HEK293 (cell line): ENCODE measurements at regions not wholly inside any gene's neighbourhood (a gene's known extent, or its start where the extent isn't known, plus 50 kb on each side); places are given as distances from the start of the nearest gene placed in this dataset.

Experiments used
- OSR2 ChIP-seq: fragments of 450-650 bp; formaldehyde crosslinking; IDR thresholded peaks from 2 replicates; pipeline ENCODE4 v1.5.1; 2016; ENCODE audit warnings: missing biosample characterization, missing genetic modification characterization
- ZBTB21 ChIP-seq: fragments of 450-650 bp; formaldehyde crosslinking; IDR thresholded peaks from 2 replicates; pipeline ENCODE4 v1.5.1; 2017; ENCODE audit warnings: missing biosample characterization, missing genetic modification characterization
- ZNF121 ChIP-seq: fragments of 450-650 bp; formaldehyde crosslinking; IDR thresholded peaks from 2 replicates; pipeline ENCODE4 v1.5.1; 2016; ENCODE audit warnings: missing biosample characterization, missing genetic modification characterization
- TF ChIP-seq, protein P1 (sequence below): fragments of 450-650 bp; formaldehyde crosslinking; optimal IDR thresholded peaks from 2 replicates; pipeline ENCODE3; 2016; ENCODE audit warnings: missing biosample characterization, mild to moderate bottlenecking, missing genetic modification characterization
- TF ChIP-seq, protein P2 (sequence below): fragments of 450-650 bp; formaldehyde crosslinking; IDR thresholded peaks from 2 replicates; pipeline ENCODE4 v1.5.1; 2016; ENCODE audit warnings: missing biosample characterization, missing genetic modification characterization
- TF ChIP-seq, protein P3 (sequence below): fragments of 450-650 bp; formaldehyde crosslinking; IDR thresholded peaks from 2 replicates; pipeline ENCODE4 v1.5.1; 2016; ENCODE audit warnings: missing biosample characterization, missing genetic modification characterization
- TF ChIP-seq, protein P4 (sequence below): fragments of 450-650 bp; formaldehyde crosslinking; IDR thresholded peaks from 2 replicates; pipeline ENCODE4 v1.5.1; 2016; ENCODE audit warnings: missing biosample characterization, missing genetic modification characterization, low read depth
- TF ChIP-seq, protein P5 (sequence below): sonication (generic); formaldehyde crosslinking; IDR thresholded peaks from 2 replicates; pipeline ENCODE4 v1.8.1; 2022; ENCODE audit warnings: mild to moderate bottlenecking, moderate library complexity, missing genetic modification reagents
- TF ChIP-seq, protein P6 (sequence below): fragments of 450-650 bp; IDR thresholded peaks from 2 replicates; pipeline ENCODE4 v1.5.1; 2018; ENCODE audit warnings: missing biosample characterization, mild to moderate bottlenecking, missing genetic modification characterization

DNA sequence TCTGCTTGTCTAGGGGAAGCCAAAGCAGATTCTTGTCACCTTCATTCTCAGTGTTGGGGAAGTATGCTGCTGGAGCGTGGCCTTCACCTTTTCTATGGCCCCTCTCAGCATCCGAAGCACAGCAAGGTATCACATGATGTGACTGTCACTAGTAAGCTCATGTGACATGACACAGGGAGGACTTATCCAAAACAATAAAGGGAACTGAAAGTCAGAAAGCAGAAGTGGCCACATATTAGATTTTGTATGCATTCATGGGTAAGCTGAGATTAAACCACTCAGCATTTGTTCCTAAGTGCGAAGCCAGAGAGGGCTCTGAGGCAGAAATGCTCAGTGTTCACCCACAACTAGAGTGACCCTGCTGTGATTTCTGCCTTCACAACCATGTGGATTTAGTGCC is 72.8 kb upstream of the PCDH8 start:
- TF ChIP-seq, protein P1, sequence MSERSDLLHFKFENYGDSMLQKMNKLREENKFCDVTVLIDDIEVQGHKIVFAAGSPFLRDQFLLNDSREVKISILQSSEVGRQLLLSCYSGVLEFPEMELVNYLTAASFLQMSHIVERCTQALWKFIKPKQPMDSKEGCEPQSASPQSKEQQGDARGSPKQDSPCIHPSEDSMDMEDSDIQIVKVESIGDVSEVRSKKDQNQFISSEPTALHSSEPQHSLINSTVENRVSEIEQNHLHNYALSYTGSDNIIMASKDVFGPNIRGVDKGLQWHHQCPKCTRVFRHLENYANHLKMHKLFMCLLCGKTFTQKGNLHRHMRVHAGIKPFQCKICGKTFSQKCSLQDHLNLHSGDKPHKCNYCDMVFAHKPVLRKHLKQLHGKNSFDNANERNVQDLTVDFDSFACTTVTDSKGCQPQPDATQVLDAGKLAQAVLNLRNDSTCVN (tag by site-specific recombination) = no peak
- TF ChIP-seq, protein P2, sequence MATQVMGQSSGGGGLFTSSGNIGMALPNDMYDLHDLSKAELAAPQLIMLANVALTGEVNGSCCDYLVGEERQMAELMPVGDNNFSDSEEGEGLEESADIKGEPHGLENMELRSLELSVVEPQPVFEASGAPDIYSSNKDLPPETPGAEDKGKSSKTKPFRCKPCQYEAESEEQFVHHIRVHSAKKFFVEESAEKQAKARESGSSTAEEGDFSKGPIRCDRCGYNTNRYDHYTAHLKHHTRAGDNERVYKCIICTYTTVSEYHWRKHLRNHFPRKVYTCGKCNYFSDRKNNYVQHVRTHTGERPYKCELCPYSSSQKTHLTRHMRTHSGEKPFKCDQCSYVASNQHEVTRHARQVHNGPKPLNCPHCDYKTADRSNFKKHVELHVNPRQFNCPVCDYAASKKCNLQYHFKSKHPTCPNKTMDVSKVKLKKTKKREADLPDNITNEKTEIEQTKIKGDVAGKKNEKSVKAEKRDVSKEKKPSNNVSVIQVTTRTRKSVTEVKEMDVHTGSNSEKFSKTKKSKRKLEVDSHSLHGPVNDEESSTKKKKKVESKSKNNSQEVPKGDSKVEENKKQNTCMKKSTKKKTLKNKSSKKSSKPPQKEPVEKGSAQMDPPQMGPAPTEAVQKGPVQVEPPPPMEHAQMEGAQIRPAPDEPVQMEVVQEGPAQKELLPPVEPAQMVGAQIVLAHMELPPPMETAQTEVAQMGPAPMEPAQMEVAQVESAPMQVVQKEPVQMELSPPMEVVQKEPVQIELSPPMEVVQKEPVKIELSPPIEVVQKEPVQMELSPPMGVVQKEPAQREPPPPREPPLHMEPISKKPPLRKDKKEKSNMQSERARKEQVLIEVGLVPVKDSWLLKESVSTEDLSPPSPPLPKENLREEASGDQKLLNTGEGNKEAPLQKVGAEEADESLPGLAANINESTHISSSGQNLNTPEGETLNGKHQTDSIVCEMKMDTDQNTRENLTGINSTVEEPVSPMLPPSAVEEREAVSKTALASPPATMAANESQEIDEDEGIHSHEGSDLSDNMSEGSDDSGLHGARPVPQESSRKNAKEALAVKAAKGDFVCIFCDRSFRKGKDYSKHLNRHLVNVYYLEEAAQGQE (tag by site-specific recombination) = no peak
- TF ChIP-seq ZNF121 (tag by site-specific recombination) (no peak), ZBTB21 (no peak), OSR2 (tag by site-specific recombination) (no peak)
- TF ChIP-seq, protein P3, sequence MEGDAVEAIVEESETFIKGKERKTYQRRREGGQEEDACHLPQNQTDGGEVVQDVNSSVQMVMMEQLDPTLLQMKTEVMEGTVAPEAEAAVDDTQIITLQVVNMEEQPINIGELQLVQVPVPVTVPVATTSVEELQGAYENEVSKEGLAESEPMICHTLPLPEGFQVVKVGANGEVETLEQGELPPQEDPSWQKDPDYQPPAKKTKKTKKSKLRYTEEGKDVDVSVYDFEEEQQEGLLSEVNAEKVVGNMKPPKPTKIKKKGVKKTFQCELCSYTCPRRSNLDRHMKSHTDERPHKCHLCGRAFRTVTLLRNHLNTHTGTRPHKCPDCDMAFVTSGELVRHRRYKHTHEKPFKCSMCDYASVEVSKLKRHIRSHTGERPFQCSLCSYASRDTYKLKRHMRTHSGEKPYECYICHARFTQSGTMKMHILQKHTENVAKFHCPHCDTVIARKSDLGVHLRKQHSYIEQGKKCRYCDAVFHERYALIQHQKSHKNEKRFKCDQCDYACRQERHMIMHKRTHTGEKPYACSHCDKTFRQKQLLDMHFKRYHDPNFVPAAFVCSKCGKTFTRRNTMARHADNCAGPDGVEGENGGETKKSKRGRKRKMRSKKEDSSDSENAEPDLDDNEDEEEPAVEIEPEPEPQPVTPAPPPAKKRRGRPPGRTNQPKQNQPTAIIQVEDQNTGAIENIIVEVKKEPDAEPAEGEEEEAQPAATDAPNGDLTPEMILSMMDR = no peak
- TF ChIP-seq, protein P4, sequence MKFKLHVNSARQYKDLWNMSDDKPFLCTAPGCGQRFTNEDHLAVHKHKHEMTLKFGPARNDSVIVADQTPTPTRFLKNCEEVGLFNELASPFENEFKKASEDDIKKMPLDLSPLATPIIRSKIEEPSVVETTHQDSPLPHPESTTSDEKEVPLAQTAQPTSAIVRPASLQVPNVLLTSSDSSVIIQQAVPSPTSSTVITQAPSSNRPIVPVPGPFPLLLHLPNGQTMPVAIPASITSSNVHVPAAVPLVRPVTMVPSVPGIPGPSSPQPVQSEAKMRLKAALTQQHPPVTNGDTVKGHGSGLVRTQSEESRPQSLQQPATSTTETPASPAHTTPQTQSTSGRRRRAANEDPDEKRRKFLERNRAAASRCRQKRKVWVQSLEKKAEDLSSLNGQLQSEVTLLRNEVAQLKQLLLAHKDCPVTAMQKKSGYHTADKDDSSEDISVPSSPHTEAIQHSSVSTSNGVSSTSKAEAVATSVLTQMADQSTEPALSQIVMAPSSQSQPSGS = no peak
- TF ChIP-seq, protein P5, sequence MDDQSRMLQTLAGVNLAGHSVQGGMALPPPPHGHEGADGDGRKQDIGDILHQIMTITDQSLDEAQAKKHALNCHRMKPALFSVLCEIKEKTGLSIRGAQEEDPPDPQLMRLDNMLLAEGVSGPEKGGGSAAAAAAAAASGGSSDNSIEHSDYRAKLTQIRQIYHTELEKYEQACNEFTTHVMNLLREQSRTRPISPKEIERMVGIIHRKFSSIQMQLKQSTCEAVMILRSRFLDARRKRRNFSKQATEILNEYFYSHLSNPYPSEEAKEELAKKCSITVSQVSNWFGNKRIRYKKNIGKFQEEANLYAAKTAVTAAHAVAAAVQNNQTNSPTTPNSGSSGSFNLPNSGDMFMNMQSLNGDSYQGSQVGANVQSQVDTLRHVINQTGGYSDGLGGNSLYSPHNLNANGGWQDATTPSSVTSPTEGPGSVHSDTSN = no peak
- TF ChIP-seq, protein P6, sequence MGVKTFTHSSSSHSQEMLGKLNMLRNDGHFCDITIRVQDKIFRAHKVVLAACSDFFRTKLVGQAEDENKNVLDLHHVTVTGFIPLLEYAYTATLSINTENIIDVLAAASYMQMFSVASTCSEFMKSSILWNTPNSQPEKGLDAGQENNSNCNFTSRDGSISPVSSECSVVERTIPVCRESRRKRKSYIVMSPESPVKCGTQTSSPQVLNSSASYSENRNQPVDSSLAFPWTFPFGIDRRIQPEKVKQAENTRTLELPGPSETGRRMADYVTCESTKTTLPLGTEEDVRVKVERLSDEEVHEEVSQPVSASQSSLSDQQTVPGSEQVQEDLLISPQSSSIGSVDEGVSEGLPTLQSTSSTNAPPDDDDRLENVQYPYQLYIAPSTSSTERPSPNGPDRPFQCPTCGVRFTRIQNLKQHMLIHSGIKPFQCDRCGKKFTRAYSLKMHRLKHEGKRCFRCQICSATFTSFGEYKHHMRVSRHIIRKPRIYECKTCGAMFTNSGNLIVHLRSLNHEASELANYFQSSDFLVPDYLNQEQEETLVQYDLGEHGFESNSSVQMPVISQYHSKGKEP (tag by site-specific recombination) = no peak
